B cell (primary cell): ENCODE measurements at regions not wholly inside any gene's neighbourhood (a gene's known extent, or its start where the extent isn't known, plus 50 kb on each side); places are given as distances from the start of the nearest gene placed in this dataset.

ENCODE experiments used
- ATAC-seq: fragments of 200-7000 bp; cut with Tn5 transposase; one replicate; pipeline ENCODE4 v1.10.0; 2021; ENCODE audit warnings: low read depth, mild to moderate bottlenecking, moderate number of reproducible peaks, moderate library complexity
- CTCF ChIA-PET: fragments of 350-600 bp; sonication (Branson Sonifier 250); formaldehyde crosslinking; loops from one replicate; lab custom pipeline; 2021; ENCODE audit warnings: antibody characterized with exemption, inconsistent platforms; lab: Charles Lee
- POLR2A ChIA-PET: fragments of 350-600 bp; sonication (Branson Sonifier 250); formaldehyde crosslinking; loops from one replicate; lab custom pipeline; 2021; ENCODE audit warnings: antibody characterized with exemption; lab: Charles Lee
- DNase-seq: peaks from one replicate; pipeline ENCODE4 v3.0.0; 2013
- H2AFZ ChIP-seq: 2 replicates; pipeline ENCODE4 v1.6.1; 2012; ENCODE audit warnings: mild to moderate bottlenecking, low read depth, low read length; ENCODE audit not compliant: insufficient read depth, poor library complexity, severe bottlenecking
- H3K27ac ChIP-seq, 2 donors: 1 replicate in 1 of 2; 2 replicates in 1 of 2; pipeline ENCODE4 v1.5.1; 2012 to 2013; ENCODE audit warnings: low read length in 2 of 2, mild to moderate bottlenecking in 2 of 2, moderate library complexity in 1 of 2
- H3K27me3 ChIP-seq, 4 experiments: fragments of 200-600 bp in 1 of 4; sonication (generic) in 1 of 4; replicated peaks in 1 of 4; 1 replicate in 2 of 4; 2 replicates in 2 of 4; pipeline versions ENCODE4 v1.6.1 to v1.7.0; 2013 to 2016; ENCODE audit warnings: low read length in 3 of 4, mild to moderate bottlenecking in 2 of 4, mixed read lengths in 1 of 4, moderate library complexity in 1 of 4; ENCODE audit not compliant: insufficient read depth in 4 of 4, control insufficient read depth in 3 of 4; ENCODE audit errors: control extremely low read depth in 1 of 4
- H3K36me3 ChIP-seq, 2 experiments: replicated peaks in 1 of 2; 1 replicate in 1 of 2; 2 replicates in 1 of 2; pipeline versions ENCODE4 v1.6.1 to v1.7.1; 2013; ENCODE audit warnings: low read length in 1 of 2; ENCODE audit not compliant: insufficient read depth in 2 of 2, control insufficient read depth in 1 of 2; ENCODE audit errors: control extremely low read depth in 1 of 2, extremely low read depth in 1 of 2
- H3K4me1 ChIP-seq, 2 donors: fragments of 200-600 bp in 1 of 2; sonication (generic) in 1 of 2; 1 replicate in 1 of 2; 2 replicates in 1 of 2; pipeline versions ENCODE4 v1.5.1 to v1.6.1; 2013 to 2017; ENCODE audit warnings: low read length in 2 of 2; ENCODE audit not compliant: control insufficient read depth in 2 of 2, insufficient read depth in 2 of 2
- H3K4me2 ChIP-seq: replicated peaks from 2 replicates; pipeline ENCODE3; 2012; ENCODE audit warnings: mild to moderate bottlenecking, low read depth, low read length; ENCODE audit not compliant: poor library complexity, severe bottlenecking
- H3K4me3 ChIP-seq, 5 experiments: fragments of 200-600 bp in 1 of 5; sonication (generic) in 1 of 5; 1 replicate in 3 of 5; 2 replicates in 2 of 5; pipeline versions ENCODE4 v1.5.1 to v1.7.0; 2011 to 2016; ENCODE audit warnings: low read length in 4 of 5, mild to moderate bottlenecking in 4 of 5, low read depth in 2 of 5, control low read depth in 1 of 5, moderate library complexity in 1 of 5; ENCODE audit not compliant: insufficient read depth in 1 of 5; ENCODE audit errors: control extremely low read depth in 1 of 5, extremely low read depth in 1 of 5
- H3K79me2 ChIP-seq: fragments of 200-600 bp; sonication (generic); one replicate; pipeline ENCODE4 v1.6.0; 2016; ENCODE audit warnings: low read length; ENCODE audit not compliant: control insufficient read depth, insufficient read depth
- H3K9ac ChIP-seq: fragments of 200-600 bp; sonication (generic); 2 replicates; pipeline ENCODE4 v1.6.1; 2017; ENCODE audit warnings: mild to moderate bottlenecking, low read length, moderate library complexity
- H3K9me3 ChIP-seq, 3 donors: one replicate each; pipeline versions ENCODE4 v1.6.1 to v1.7.1; 2013; ENCODE audit warnings: low read length in 2 of 3; ENCODE audit not compliant: control insufficient read depth in 2 of 3, insufficient read depth in 1 of 3; ENCODE audit errors: control extremely low read depth in 1 of 3
- H4K20me1 ChIP-seq: 2 replicates; pipeline ENCODE4 v1.6.0; 2012; ENCODE audit warnings: mild to moderate bottlenecking, low read length; ENCODE audit not compliant: insufficient read depth, control insufficient read depth, poor library complexity, severe bottlenecking
- H3K27ac Mint-ChIP-seq: one replicate; pipeline ENCODE4 v1.8.0; 2021; ENCODE audit warnings: mixed read lengths
- H3K27me3 Mint-ChIP-seq: one replicate; pipeline ENCODE4 v1.8.0; 2021; ENCODE audit warnings: mixed read lengths
- H3K4me1 Mint-ChIP-seq: one replicate; pipeline ENCODE4 v1.8.0; 2021; ENCODE audit warnings: mixed read lengths
- H3K4me3 Mint-ChIP-seq: one replicate; pipeline ENCODE4 v1.8.0; 2021; ENCODE audit warnings: mixed read lengths
- H3K9me3 Mint-ChIP-seq: one replicate; pipeline ENCODE4 v1.8.0; 2022; ENCODE audit warnings: mixed read lengths; ENCODE audit not compliant: insufficient read depth
- CTCF ChIP-seq: fragments of 200-600 bp; IDR thresholded peaks from one replicate; pipeline ENCODE4 v1.8.0; 2022; ENCODE audit warnings: antibody characterized with exemption, mild to moderate bottlenecking
- EZH2 ChIP-seq: IDR thresholded peaks from 2 replicates; pipeline ENCODE4 v1.6.1; 2012; ENCODE audit warnings: borderline replicate concordance, low read depth, mild to moderate bottlenecking, moderate library complexity, low read length; ENCODE audit not compliant: insufficient read depth, poor library complexity, severe bottlenecking
- WGBS: methylation state at CpG from one replicate; pipeline ENCODE4 v1.1.5; 2013; ENCODE audit warnings: missing lambda C conversion rate; ENCODE audit not compliant: insufficient coverage; 5-methylcytosine and 5-hydroxymethylcytosine counted together
- intact Hi-C: fragments of 100-400 bp; cut with micrococcal nuclease; formaldehyde crosslinking; loops from one replicate; pipeline ENCODE4 v1.10.0; 2022

DNA sequence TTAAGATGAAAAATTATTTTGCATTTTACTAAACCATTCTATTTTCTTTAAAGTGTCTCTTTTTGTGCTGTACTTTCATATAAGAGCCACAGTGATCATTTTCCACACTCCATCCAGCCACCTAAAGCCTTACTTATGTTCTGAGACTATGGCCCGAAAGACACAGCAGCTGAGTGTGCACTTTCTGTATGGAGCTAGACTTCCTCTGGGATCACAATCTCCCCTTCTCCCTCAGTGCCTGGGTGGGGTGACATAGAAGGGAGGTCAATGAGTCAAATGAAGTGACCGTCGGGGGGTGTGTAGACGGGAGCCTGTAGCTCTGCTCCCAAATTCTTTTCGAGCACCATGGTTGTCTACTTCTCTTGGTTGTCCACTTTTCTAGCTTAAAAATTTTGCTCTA, 97.8 kb upstream of the ARL4C start:
- Histone ChIP-seq H3K4me3 (no peak overlapping the region), H3K9ac (no peak overlapping the region), H3K4me1 (no peaks in the 10 kb centered on the region), H4K20me1 (no peaks in the 10 kb centered on the region), H3K4me2 (no peak overlapping the region), H3K79me2 (no peaks in the 10 kb centered on the region), H3K9me3 (no peaks in the 10 kb centered on the region), H3K27ac (no peak overlapping the region), H3K36me3 (no peaks in the 10 kb centered on the region), H2AFZ (no peak overlapping the region), H3K27me3 (no peaks in the 10 kb centered on the region)
- ChIA-PET POLR2A (no interaction called here), CTCF (interaction anchor here (1.5 kb wide), 1 partner anchor 49 kb away, joined by 3 read pairs; no protein-coding TSS in a partner anchor)
- ATAC-seq = no peak
- TF ChIP-seq CTCF (no peak), EZH2 (no peak)
- Mint-ChIP-seq H3K27me3 (peaks cover 9% of the 10 kb centered on the region), H3K9me3 (no peaks in the 10 kb centered on the region), H3K27ac (no peak overlapping the region), H3K4me1 (no peaks in the 10 kb centered on the region), H3K4me3 (no peak overlapping the region)
- 95% methylated on average over 4 of the region's 5 CpGs for WGBS
- intact Hi-C loops = no loop called here
- no peak for DNase-seq

- no peaks in the 10 kb centered on the region for H3K79me2 ChIP-seq
- ATAC-seq (no peak), DNase-seq (no peak)
- no peaks in the 10 kb centered on the region for H3K27me3 ChIP-seq
- H4K20me1 ChIP-seq = no peaks in the 10 kb centered on the region
- no peak for TF ChIP-seq EZH2
- no peak for TF ChIP-seq CTCF
- H3K27ac ChIP-seq = no peak overlapping the region
- no peak overlapping the region for H3K4me2 ChIP-seq
- H3K4me3 ChIP-seq = no peak overlapping the region
- H3K27me3 Mint-ChIP-seq = peaks cover 9% of the 10 kb centered on the region
- H3K4me1 ChIP-seq = no peaks in the 10 kb centered on the region
- intact Hi-C loops = no loop called here
- no peak overlapping the region for H2AFZ ChIP-seq
- no peak overlapping the region for H3K4me3 Mint-ChIP-seq
- POLR2A ChIA-PET = no interaction called here
- no peaks in the 10 kb centered on the region for H3K4me1 Mint-ChIP-seq
- no peaks in the 10 kb centered on the region for H3K9me3 Mint-ChIP-seq
- CTCF ChIA-PET = no interaction called here
- H3K36me3 ChIP-seq = no peaks in the 10 kb centered on the region
- H3K27ac Mint-ChIP-seq = no peak overlapping the region
- WGBS = no CpG with 5 or more reads among the region's 2 CpGs
- no peaks in the 10 kb centered on the region for H3K9me3 ChIP-seq
- H3K9ac ChIP-seq = no peak overlapping the region
These were observed 96.8 kb upstream of the ARL4C start for GRCh38 chr2:234593636-234594035.
